ENCODE measurements at regions not wholly inside any gene's neighbourhood (a gene's known extent, or its start where the extent isn't known, plus 50 kb on each side); places are given as distances from the start of the nearest gene placed in this dataset.

GRCh38 chr16:86205521-86206245, 304.6 kb upstream of the FOXF1 start:
- TF ChIP-seq, protein P1, sequence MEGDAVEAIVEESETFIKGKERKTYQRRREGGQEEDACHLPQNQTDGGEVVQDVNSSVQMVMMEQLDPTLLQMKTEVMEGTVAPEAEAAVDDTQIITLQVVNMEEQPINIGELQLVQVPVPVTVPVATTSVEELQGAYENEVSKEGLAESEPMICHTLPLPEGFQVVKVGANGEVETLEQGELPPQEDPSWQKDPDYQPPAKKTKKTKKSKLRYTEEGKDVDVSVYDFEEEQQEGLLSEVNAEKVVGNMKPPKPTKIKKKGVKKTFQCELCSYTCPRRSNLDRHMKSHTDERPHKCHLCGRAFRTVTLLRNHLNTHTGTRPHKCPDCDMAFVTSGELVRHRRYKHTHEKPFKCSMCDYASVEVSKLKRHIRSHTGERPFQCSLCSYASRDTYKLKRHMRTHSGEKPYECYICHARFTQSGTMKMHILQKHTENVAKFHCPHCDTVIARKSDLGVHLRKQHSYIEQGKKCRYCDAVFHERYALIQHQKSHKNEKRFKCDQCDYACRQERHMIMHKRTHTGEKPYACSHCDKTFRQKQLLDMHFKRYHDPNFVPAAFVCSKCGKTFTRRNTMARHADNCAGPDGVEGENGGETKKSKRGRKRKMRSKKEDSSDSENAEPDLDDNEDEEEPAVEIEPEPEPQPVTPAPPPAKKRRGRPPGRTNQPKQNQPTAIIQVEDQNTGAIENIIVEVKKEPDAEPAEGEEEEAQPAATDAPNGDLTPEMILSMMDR (IDR thresholded peaks at IDR 0.05; ENCODE audit: insufficient read depth, low read depth, low read length), result no peak
- no peak overlapping the region for H3K4me3 ChIP-seq (ENCODE audit: low read depth, low read length)

DNA sequence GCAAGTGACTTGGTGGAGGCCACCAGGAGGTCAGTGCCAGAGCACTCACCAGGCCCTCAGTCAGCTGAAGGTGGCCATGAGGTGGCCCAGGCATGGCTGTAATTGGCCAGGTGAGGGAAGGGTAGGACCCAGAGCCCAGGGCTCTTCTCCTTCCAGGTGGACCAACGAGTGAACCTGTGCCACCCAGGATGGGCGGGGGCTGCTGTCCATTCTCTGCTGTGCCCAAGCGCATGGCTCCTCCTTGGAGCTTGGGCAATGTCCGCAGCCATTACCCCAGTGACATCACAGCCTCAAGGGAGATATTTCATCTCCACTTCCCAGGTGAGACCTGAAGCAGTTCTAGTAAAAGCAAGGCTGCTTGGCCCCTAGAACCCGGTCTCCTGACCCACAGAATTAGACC, 303.0 kb upstream of the FOXF1 start:
- DNase-seq (ENCODE audit: low read depth), result no peak
- no peak overlapping the region for H3K4me3 ChIP-seq (ENCODE audit: low read depth, low read length)
- TF ChIP-seq, protein P1 (IDR thresholded peaks at IDR 0.05; ENCODE audit: insufficient read depth, low read depth, low read length), result no peak

More at GRCh38 chr16:86205521-86206245, 304.6 kb upstream of the FOXF1 start:
- DNase-seq (ENCODE audit: low read depth), result no peak

DNA sequence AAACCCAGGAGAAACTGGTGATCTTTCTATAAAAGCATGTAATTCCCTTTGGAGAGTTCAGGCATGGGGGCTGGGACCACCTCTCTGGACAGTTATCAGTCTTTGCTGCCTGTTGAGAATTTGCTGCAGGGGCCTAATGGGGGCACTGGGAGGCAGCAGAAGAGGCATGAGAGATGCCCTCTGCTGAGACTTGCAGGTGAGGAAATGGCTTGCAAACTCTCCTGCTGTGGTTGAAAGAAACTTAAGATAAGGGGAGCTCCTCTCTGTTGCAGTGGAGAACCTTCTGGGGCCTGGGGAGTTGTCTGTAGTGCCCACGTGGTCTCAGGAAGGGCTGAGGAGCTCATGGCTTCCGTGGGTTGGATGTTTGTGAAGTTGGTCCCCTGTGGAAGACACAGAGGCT, 301.1 kb upstream of the FOXF1 start:
- no peak overlapping the region for H3K4me3 ChIP-seq (ENCODE audit: low read depth, low read length)
- TF ChIP-seq, protein P1 (IDR thresholded peaks at IDR 0.05; ENCODE audit: insufficient read depth, low read depth, low read length), result no peak
- DNase-seq (ENCODE audit: low read depth), result no peak

GRCh38 chr16:86210403-86211193, 299.7 kb upstream of the FOXF1 start:
- no peak for DNase-seq (ENCODE audit: low read depth)
- no peak overlapping the region for H3K4me3 ChIP-seq (ENCODE audit: low read depth, low read length)
- TF ChIP-seq, protein P1 (IDR thresholded peaks at IDR 0.05; ENCODE audit: insufficient read depth, low read depth, low read length), result no peak

GRCh38 chr16:86211265-86211664, 299.1 kb upstream of the FOXF1 start:
- TF ChIP-seq, protein P1 (IDR thresholded peaks at IDR 0.05; ENCODE audit: insufficient read depth, low read depth, low read length), result no peak
- no peak for DNase-seq (ENCODE audit: low read depth)
- H3K4me3 ChIP-seq (ENCODE audit: low read depth, low read length), result no peak overlapping the region

DNA sequence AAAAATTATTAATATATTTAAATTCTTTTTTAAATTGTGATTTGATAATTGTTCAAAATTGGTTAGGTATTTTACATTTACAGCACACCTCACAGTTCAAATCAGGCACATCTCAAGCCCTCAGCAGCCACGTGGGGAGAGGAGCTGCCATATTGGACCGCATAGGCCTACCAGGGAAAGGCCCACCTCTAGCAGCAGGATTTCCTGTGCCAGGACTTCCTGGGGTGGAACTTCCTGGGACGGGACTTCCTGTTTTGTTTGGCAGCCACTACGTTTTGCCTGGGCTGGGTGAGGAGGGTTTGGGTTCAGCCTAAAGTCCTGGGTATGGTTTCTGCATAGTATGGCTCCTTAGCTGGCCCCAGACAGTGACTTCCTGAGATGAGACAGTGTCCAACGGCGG, 298.5 kb upstream of the FOXF1 start:
- TF ChIP-seq, protein P1 (IDR thresholded peaks at IDR 0.05; ENCODE audit: insufficient read depth, low read depth, low read length), result no peak
- H3K4me3 ChIP-seq (ENCODE audit: low read depth, low read length), result no peak overlapping the region
- DNase-seq (ENCODE audit: low read depth), result no peak

Measured in fibroblast of villous mesenchyme (primary cell).